ENCODE measurements at regions not wholly inside any gene's neighbourhood (a gene's known extent, or its start where the extent isn't known, plus 50 kb on each side); places are given as distances from the start of the nearest gene placed in this dataset.

DNA sequence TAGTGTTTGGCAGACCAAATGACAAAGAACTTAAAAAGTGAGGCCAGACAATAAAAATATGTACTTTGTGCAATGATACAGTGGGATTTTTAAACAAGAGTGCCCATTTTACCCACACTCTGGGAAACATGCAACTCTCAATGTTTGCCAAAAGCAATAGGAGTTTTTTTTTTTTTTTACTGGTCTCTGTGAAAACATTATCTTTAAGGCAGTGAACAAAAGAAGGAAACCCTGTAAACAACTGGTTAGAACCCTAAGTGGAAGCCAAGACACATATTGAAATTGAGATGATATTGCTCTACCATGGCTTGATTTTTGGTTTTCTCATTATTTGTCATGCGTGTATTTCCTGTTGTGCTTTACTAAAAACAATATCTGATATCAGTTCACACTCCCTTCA is 67.2 kb upstream of the PPP3CA start:
- H2AFZ ChIP-seq, result no peak overlapping the region
- H3K36me3 ChIP-seq (ENCODE audit: insufficient read depth), result no peaks in the 10 kb centered on the region
- TF ChIP-seq STAT1 (IDR thresholded peaks at IDR 0.05; ENCODE audit: unreplicated experiment), result no peak
- no peak for TF ChIP-seq JUNB (IDR thresholded peaks at IDR 0.05; ENCODE audit: unreplicated experiment)
- TF ChIP-seq, protein P1, sequence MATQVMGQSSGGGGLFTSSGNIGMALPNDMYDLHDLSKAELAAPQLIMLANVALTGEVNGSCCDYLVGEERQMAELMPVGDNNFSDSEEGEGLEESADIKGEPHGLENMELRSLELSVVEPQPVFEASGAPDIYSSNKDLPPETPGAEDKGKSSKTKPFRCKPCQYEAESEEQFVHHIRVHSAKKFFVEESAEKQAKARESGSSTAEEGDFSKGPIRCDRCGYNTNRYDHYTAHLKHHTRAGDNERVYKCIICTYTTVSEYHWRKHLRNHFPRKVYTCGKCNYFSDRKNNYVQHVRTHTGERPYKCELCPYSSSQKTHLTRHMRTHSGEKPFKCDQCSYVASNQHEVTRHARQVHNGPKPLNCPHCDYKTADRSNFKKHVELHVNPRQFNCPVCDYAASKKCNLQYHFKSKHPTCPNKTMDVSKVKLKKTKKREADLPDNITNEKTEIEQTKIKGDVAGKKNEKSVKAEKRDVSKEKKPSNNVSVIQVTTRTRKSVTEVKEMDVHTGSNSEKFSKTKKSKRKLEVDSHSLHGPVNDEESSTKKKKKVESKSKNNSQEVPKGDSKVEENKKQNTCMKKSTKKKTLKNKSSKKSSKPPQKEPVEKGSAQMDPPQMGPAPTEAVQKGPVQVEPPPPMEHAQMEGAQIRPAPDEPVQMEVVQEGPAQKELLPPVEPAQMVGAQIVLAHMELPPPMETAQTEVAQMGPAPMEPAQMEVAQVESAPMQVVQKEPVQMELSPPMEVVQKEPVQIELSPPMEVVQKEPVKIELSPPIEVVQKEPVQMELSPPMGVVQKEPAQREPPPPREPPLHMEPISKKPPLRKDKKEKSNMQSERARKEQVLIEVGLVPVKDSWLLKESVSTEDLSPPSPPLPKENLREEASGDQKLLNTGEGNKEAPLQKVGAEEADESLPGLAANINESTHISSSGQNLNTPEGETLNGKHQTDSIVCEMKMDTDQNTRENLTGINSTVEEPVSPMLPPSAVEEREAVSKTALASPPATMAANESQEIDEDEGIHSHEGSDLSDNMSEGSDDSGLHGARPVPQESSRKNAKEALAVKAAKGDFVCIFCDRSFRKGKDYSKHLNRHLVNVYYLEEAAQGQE (IDR thresholded peaks at IDR 0.05; ENCODE audit: unreplicated experiment), result no peak
- TF ChIP-seq ZNF331 (CRISPR knock-in tag; IDR thresholded peaks at IDR 0.05; ENCODE audit: low read depth), result no peak
- H3K27me3 Mint-ChIP-seq (ENCODE audit: insufficient read depth, low read depth, poor library complexity), result no peaks in the 10 kb centered on the region
- H3K4me3 Mint-ChIP-seq, result no peak overlapping the region
- no peaks in the 10 kb centered on the region for H3K9me2 ChIP-seq (ENCODE audit: insufficient read depth)
- no peak for DNase-seq (ENCODE audit: low spot score)
- H3K4me1 ChIP-seq (ENCODE audit: insufficient read depth), result 0 out of 2 replicates have a peak, but pooled peaks cover 3% of the 10 kb centered on the region
- no peak for ATAC-seq
- no peak overlapping the region for H3K4me3 ChIP-seq
- H3K36me3 Mint-ChIP-seq (ENCODE audit: low read depth), result peaks cover 7% of the 10 kb centered on the region; the same call in 1 of the 3 replicates
- no peaks in the 10 kb centered on the region for H3F3A ChIP-seq (replicated peaks; ENCODE audit: low read depth)
- H3K9me3 Mint-ChIP-seq, result peaks cover 8% of the 10 kb centered on the region; the same call in 2 of the 3 replicates
- H3K27ac Mint-ChIP-seq, result no peak overlapping the region
- H3K79me2 ChIP-seq (replicated peaks; ENCODE audit: insufficient read depth), result no peaks in the 10 kb centered on the region
- no peak overlapping the region for H3K27ac ChIP-seq (ENCODE audit: low read depth)
- no peaks in the 10 kb centered on the region for H4K20me1 ChIP-seq (replicated peaks; ENCODE audit: insufficient read depth)
- no peak overlapping the region for H3K4me2 ChIP-seq
- peaks cover 4% of the 10 kb centered on the region; the same call in 2 of the 3 replicates for H3K4me1 Mint-ChIP-seq
- H3K27me3 ChIP-seq (ENCODE audit: insufficient read depth), result no peaks in the 10 kb centered on the region

DNA sequence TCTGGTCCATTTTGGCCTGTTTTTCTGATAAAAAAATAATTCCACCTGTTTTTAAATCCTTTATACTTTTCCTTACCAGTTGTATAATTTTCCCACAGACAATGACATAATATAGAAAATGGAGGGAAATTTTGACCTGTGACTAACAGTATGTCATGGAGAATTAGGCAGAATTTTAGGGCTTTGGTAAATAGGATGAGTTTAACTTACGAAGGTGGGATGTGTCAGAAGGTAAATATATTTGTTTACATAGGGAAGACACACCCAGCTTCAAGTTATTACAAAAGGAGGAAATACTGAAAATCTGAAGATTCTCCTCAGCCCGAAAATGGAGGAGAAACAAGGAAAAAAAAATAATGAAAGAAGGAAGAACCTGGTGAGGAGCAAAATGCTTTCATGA is 64.6 kb upstream of the PPP3CA start:
- TF ChIP-seq, protein P2, sequence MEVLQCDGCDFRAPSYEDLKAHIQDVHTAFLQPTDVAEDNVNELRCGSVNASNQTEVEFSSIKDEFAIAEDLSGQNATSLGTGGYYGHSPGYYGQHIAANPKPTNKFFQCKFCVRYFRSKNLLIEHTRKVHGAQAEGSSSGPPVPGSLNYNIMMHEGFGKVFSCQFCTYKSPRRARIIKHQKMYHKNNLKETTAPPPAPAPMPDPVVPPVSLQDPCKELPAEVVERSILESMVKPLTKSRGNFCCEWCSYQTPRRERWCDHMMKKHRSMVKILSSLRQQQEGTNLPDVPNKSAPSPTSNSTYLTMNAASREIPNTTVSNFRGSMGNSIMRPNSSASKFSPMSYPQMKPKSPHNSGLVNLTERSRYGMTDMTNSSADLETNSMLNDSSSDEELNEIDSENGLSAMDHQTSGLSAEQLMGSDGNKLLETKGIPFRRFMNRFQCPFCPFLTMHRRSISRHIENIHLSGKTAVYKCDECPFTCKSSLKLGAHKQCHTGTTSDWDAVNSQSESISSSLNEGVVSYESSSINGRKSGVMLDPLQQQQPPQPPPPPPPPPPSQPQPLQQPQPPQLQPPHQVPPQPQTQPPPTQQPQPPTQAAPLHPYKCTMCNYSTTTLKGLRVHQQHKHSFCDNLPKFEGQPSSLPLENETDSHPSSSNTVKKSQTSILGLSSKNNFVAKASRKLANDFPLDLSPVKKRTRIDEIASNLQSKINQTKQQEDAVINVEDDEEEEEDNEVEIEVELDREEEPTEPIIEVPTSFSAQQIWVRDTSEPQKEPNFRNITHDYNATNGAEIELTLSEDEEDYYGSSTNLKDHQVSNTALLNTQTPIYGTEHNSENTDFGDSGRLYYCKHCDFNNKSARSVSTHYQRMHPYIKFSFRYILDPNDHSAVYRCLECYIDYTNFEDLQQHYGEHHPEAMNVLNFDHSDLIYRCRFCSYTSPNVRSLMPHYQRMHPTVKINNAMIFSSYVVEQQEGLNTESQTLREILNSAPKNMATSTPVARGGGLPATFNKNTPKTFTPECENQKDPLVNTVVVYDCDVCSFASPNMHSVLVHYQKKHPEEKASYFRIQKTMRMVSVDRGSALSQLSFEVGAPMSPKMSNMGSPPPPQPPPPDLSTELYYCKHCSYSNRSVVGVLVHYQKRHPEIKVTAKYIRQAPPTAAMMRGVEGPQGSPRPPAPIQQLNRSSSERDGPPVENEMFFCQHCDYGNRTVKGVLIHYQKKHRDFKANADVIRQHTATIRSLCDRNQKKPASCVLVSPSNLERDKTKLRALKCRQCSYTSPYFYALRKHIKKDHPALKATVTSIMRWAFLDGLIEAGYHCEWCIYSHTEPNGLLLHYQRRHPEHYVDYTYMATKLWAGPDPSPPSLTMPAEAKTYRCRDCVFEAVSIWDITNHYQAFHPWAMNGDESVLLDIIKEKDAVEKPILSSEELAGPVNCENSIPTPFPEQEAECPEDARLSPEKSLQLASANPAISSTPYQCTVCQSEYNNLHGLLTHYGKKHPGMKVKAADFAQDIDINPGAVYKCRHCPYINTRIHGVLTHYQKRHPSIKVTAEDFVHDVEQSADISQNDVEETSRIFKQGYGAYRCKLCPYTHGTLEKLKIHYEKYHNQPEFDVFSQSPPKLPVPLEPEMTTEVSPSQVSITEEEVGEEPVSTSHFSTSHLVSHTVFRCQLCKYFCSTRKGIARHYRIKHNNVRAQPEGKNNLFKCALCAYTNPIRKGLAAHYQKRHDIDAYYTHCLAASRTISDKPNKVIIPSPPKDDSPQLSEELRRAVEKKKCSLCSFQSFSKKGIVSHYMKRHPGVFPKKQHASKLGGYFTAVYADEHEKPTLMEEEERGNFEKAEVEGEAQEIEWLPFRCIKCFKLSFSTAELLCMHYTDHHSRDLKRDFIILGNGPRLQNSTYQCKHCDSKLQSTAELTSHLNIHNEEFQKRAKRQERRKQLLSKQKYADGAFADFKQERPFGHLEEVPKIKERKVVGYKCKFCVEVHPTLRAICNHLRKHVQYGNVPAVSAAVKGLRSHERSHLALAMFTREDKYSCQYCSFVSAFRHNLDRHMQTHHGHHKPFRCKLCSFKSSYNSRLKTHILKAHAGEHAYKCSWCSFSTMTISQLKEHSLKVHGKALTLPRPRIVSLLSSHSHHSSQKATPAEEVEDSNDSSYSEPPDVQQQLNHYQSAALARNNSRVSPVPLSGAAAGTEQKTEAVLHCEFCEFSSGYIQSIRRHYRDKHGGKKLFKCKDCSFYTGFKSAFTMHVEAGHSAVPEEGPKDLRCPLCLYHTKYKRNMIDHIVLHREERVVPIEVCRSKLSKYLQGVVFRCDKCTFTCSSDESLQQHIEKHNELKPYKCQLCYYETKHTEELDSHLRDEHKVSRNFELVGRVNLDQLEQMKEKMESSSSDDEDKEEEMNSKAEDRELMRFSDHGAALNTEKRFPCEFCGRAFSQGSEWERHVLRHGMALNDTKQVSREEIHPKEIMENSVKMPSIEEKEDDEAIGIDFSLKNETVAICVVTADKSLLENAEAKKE (CRISPR knock-in tag; IDR thresholded peaks at IDR 0.05), result no peak
- TF ChIP-seq EZH2 (IDR thresholded peaks at IDR 0.05; ENCODE audit: low read depth, unreplicated experiment) (no peak), POLR2AphosphoS5 (IDR thresholded peaks at IDR 0.05; ENCODE audit: low read depth) (no peak)
- TF ChIP-seq, protein P3, sequence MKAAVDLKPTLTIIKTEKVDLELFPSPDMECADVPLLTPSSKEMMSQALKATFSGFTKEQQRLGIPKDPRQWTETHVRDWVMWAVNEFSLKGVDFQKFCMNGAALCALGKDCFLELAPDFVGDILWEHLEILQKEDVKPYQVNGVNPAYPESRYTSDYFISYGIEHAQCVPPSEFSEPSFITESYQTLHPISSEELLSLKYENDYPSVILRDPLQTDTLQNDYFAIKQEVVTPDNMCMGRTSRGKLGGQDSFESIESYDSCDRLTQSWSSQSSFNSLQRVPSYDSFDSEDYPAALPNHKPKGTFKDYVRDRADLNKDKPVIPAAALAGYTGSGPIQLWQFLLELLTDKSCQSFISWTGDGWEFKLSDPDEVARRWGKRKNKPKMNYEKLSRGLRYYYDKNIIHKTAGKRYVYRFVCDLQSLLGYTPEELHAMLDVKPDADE (IDR thresholded peaks at IDR 0.05), result no peak
- DNase-seq (ENCODE audit: low spot score), result no peak
- Histone ChIP-seq H2AFZ (no peak overlapping the region), H3F3A (replicated peaks; ENCODE audit: low read depth) (no peaks in the 10 kb centered on the region), H3K27me3 (ENCODE audit: insufficient read depth) (no peaks in the 10 kb centered on the region), H3K27ac (ENCODE audit: low read depth) (no peak overlapping the region), H3K36me3 (ENCODE audit: insufficient read depth) (no peaks in the 10 kb centered on the region), H3K4me1 (ENCODE audit: insufficient read depth) (no peaks in the 10 kb centered on the region), H3K9me2 (ENCODE audit: insufficient read depth) (no peaks in the 10 kb centered on the region), H3K4me2 (no peak overlapping the region), H3K4me3 (no peak overlapping the region), H3K79me2 (replicated peaks; ENCODE audit: insufficient read depth) (no peaks in the 10 kb centered on the region), H4K20me1 (replicated peaks; ENCODE audit: insufficient read depth) (no peaks in the 10 kb centered on the region)
- peaks cover 7% of the 10 kb centered on the region; the same call in 1 of the 3 replicates for H3K36me3 Mint-ChIP-seq (ENCODE audit: low read depth)
- H3K4me3 Mint-ChIP-seq, result no peak overlapping the region
- H3K4me1 Mint-ChIP-seq, result no peaks in the 10 kb centered on the region
- peaks cover 8% of the 10 kb centered on the region; the same call in 2 of the 3 replicates for H3K9me3 Mint-ChIP-seq
- H3K27ac Mint-ChIP-seq, result no peak overlapping the region
- H3K27me3 Mint-ChIP-seq (ENCODE audit: insufficient read depth, low read depth, poor library complexity), result no peaks in the 10 kb centered on the region
- no peak for ATAC-seq

Data from GM23338 (cell line).